GM21529 (cell line): ENCODE measurements at regions not wholly inside any gene's neighbourhood (a gene's known extent, or its start where the extent isn't known, plus 50 kb on each side); places are given as distances from the start of the nearest gene placed in this dataset.
"Not testable (repeated sequence)": the region's sequence is repeated elsewhere in the genome, so short reads cannot be mapped to it uniquely, and the experiment has no call there.

Experiments used
- ATAC-seq: cut with Tn5 transposase; IDR thresholded peaks from one replicate; pipeline ENCODE4 v1.9.1; 2021; ENCODE audit not compliant: unreplicated experiment

- ATAC-seq, result not testable (repeated sequence)
Measured at GRCh38 chr21:31417214-31417613, 73.2 kb upstream of the TIAM1 start.

- ATAC-seq, result no peak
Measured at GRCh38 chr21:31416465-31416864, 72.4 kb upstream of the TIAM1 start.

- no peak for ATAC-seq
Measured at GRCh38 chr21:31414263-31415000, 70.4 kb upstream of the TIAM1 start.

- ATAC-seq, result no peak
Measured at GRCh38 chr21:31413698-31414097, 69.6 kb upstream of the TIAM1 start.

- no peak for ATAC-seq
Measured at GRCh38 chr21:31410499-31411131, 66.6 kb upstream of the TIAM1 start.

- ATAC-seq, result no peak
Measured at GRCh38 chr21:31409831-31410487, 65.9 kb upstream of the TIAM1 start.

- ATAC-seq, result no peak
Measured at GRCh38 chr21:31408301-31409088, 64.4 kb upstream of the TIAM1 start.

GRCh38 chr21:31406510-31406909, 62.4 kb upstream of the TIAM1 start:
- no peak for ATAC-seq

GRCh38 chr21:31405604-31406003, 61.5 kb upstream of the TIAM1 start:
- no peak for ATAC-seq

- no peak for ATAC-seq
Measured at GRCh38 chr21:31403596-31404333, 59.7 kb upstream of the TIAM1 start.

- no peak for ATAC-seq
Measured at GRCh38 chr21:31399591-31399990, 55.5 kb upstream of the TIAM1 start.

- no peak for ATAC-seq
Measured at GRCh38 chr21:31398574-31398973, 54.5 kb upstream of the TIAM1 start.

GRCh38 chr21:31397939-31398338, 53.9 kb upstream of the TIAM1 start:
- no peak for ATAC-seq

- no peak for ATAC-seq
Measured at GRCh38 chr21:31397515-31397926, 53.5 kb upstream of the TIAM1 start.

- no peak for ATAC-seq
Measured at GRCh38 chr21:31397030-31397429, 53.0 kb upstream of the TIAM1 start.

GRCh38 chr21:31396399-31396798, 52.3 kb upstream of the TIAM1 start:
- no peak for ATAC-seq

- no peak for ATAC-seq
Measured at GRCh38 chr21:31395791-31396190, 51.7 kb upstream of the TIAM1 start.

GRCh38 chr21:31395268-31395667, 51.2 kb upstream of the TIAM1 start:
- no peak for ATAC-seq

GRCh38 chr21:31394309-31394708, 50.2 kb upstream of the TIAM1 start:
- ATAC-seq, result no peak
